ENCODE measurements at regions not wholly inside any gene's neighbourhood (a gene's known extent, or its start where the extent isn't known, plus 50 kb on each side); places are given as distances from the start of the nearest gene placed in this dataset.

DNA sequence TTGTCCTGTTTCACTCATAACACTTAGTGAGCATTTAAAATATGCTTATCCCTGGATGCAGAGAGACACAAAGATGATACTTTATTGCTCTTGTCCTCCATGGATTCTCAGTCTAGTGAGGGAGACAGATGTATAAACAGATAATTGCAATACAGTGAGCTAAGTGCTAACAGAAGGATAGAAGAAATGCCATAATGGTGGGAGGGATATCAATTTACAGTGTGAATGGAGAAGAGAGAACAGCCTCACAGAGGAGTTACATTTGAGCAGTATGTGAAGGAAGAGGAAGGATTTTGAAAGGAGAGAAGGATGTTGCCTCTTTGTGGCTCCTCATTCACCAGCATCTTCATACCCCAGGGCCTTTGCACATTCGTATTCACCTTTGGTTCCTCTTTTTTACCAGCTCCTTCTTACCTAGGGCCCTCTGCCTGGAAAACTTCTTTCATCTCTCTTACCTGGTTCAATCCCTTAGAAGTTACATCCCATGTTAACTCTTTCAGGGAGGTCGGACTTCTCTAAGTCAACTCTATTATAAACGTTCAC, 341.7 kb downstream of the PRL start:
- no peak for DNase-seq (ENCODE audit: low read depth)
- no peak overlapping the region for H3K4me3 ChIP-seq (ENCODE audit: low read depth, low read length)
- TF ChIP-seq, protein P1, sequence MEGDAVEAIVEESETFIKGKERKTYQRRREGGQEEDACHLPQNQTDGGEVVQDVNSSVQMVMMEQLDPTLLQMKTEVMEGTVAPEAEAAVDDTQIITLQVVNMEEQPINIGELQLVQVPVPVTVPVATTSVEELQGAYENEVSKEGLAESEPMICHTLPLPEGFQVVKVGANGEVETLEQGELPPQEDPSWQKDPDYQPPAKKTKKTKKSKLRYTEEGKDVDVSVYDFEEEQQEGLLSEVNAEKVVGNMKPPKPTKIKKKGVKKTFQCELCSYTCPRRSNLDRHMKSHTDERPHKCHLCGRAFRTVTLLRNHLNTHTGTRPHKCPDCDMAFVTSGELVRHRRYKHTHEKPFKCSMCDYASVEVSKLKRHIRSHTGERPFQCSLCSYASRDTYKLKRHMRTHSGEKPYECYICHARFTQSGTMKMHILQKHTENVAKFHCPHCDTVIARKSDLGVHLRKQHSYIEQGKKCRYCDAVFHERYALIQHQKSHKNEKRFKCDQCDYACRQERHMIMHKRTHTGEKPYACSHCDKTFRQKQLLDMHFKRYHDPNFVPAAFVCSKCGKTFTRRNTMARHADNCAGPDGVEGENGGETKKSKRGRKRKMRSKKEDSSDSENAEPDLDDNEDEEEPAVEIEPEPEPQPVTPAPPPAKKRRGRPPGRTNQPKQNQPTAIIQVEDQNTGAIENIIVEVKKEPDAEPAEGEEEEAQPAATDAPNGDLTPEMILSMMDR (conservative IDR thresholded peaks at IDR 0.05; ENCODE audit: low read depth, low read length): no peak

DNA sequence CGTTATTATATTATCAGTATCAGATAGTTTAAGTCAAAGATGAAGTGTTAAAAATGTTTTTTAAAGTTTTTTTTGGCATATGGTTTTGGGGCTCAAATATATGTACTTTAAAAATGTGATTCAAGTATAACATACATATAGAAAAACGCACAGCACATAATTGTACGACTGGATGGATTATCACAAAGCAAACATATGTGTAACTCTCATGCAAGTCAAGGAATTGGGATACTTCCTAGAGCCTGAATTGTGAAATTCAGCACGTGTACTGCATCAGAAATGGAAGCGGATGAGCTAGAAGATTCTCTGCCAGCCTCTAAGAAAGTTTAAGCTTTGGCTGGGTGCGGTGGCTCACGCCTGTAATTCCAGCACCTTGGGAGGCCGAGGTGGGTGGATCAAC, 340.9 kb downstream of the PRL start:
- no peak overlapping the region for H3K4me3 ChIP-seq (ENCODE audit: low read depth, low read length)
- TF ChIP-seq, protein P1 (conservative IDR thresholded peaks at IDR 0.05; ENCODE audit: low read depth, low read length): no peak
- DNase-seq (ENCODE audit: low read depth): no peak

DNA sequence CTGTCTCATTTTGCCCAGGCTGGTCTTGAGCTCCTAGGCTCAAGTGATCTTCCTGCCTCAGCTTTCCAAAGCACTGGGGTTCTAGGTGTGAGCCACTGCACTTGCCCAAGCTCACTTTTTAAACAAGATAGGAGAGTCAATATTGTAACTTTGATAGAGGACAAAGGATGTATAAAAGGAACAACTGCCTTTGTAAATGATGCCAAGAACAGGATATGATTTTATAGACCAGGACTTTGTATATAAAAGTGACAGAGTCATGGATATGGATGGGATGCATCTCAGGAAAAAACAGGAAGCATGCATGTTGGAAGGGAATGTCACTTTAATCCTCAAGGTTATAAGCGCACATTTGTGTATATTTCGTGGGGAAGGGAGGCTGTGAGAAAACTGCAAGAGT, 338.4 kb downstream of the PRL start:
- TF ChIP-seq, protein P1 (conservative IDR thresholded peaks at IDR 0.05; ENCODE audit: low read depth, low read length): no peak
- no peak overlapping the region for H3K4me3 ChIP-seq (ENCODE audit: low read depth, low read length)
- DNase-seq (ENCODE audit: low read depth): no peak

DNA sequence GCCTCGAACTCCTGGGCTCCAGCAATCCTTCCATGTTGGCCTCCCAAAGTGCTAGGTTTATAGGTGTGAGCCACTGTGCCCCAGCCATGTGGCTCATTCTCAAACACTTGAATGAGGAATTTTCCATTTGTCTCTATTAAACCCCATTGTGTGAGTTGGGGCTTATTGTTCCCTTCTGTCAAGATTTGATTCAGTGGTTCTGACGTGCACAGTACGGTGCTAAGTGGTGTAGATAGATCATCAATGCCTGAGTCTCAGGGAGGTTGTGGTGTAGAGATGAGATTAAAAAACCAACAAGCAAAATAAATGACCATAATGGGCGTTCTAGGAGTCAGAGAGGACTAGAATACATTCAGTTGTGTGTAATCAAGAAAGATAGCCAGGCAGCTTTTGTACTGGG, 335.6 kb downstream of the PRL start:
- TF ChIP-seq, protein P1 (conservative IDR thresholded peaks at IDR 0.05; ENCODE audit: low read depth, low read length): no peak
- no peak for DNase-seq (ENCODE audit: low read depth)
- H3K4me3 ChIP-seq (ENCODE audit: low read depth, low read length): no peak overlapping the region

DNA sequence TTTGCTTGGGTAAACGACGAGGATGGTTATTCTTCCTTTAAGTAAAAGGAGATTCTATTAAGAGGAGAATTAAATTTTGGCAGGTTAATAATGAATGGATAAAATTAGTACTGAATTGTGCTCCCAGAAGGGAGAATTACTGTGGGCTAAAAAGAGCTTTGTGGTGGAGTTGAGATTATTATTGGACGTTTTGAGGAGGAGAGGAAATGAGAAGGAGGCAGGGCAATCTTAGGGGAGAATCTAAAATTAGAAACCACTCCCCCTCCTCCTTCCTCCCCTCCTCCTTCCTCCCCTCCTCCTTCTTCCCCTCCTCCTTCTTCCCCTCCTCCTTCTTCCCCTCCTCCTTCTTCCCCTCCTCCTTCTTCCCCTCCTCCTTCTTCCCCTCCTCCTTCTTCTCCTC, 331.8 kb downstream of the PRL start:
- TF ChIP-seq, protein P1 (conservative IDR thresholded peaks at IDR 0.05; ENCODE audit: low read depth, low read length): no peak
- DNase-seq (ENCODE audit: low read depth): no peak
- H3K4me3 ChIP-seq (ENCODE audit: low read depth, low read length): no peak overlapping the region

DNA sequence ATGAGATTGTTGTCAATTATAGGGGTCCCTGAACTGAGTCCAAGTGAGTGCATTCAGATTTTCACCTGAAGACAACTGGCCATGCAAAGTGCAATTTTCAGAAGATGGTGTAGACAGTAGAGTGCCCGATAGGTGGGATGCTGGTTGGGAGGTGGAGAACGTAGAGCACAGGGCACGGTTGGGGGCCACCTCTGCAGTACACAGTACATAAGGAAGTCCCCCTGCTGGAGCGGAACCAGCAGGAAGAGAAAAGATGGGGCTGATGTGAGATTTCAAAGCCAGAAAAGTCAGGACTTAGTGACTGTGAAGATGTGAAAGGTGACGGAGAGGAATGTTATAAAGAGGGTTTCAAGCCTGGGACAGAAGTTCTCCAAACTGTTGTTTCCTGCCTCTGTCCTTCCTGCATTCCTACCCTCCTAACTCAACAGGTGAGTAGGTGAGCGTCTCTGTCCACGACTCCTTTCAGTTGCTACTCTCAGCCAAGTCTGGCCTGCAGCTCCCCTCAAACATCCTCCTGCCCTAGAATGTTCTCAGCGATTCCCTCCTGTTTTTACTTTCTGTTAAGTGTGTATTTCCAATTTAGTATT, 330.8 kb downstream of the PRL start:
- no peak overlapping the region for H3K4me3 ChIP-seq (ENCODE audit: low read depth, low read length)
- TF ChIP-seq, protein P1 (conservative IDR thresholded peaks at IDR 0.05; ENCODE audit: low read depth, low read length): no peak
- no peak for DNase-seq (ENCODE audit: low read depth)

Measured in choroid plexus epithelial cell (primary cell).